ENCODE measurements at regions not wholly inside any gene's neighbourhood (a gene's known extent, or its start where the extent isn't known, plus 50 kb on each side); places are given as distances from the start of the nearest gene placed in this dataset.

GRCh38 chr2:2914252-2914651, 463.4 kb downstream of the EIPR1 start:
- H4K5ac ChIP-seq (ENCODE audit: insufficient read length, low read depth, low read length) = no peak overlapping the region
- no peaks in the 10 kb centered on the region for H3K79me2 ChIP-seq (ENCODE audit: control insufficient read depth in 1 of 2, insufficient read depth in 2 of 2, low read length in 2 of 2)
- H3K18ac ChIP-seq (ENCODE audit: extremely low read depth, low read length) = no peak overlapping the region
- no peak overlapping the region for H3K9ac ChIP-seq (replicated peaks in 1 of 4; ENCODE audit: extremely low read depth in 1 of 4, low read depth in 3 of 4, low read length in 3 of 4)
- TF ChIP-seq PHF8 (conservative IDR thresholded peaks at IDR 0.05; ENCODE audit: low read depth, low read length) (no peak), SIRT6 (IDR thresholded peaks at IDR 0.05; ENCODE audit: low read length) (no peak)
- H2BK15ac ChIP-seq (ENCODE audit: low read length) = no peak overlapping the region
- H2BK5ac ChIP-seq (ENCODE audit: low read depth, low read length) = no peak overlapping the region
- no peak overlapping the region for H3K23ac ChIP-seq (ENCODE audit: insufficient read length)
- H3K4me2 ChIP-seq (ENCODE audit: insufficient read depth in 1 of 2, low read depth in 2 of 2, low read length in 2 of 2) = no peak overlapping the region
- DNase-seq (ENCODE audit: low read depth in 1 of 2, low spot score in 2 of 2) = no peak
- H2AK5ac ChIP-seq (ENCODE audit: low read depth, low read length) = no peak overlapping the region
- no peak overlapping the region for H3K4me3 ChIP-seq (ENCODE audit: extremely low read depth in 1 of 4, insufficient read depth in 2 of 4, low read depth in 3 of 4, low read length in 4 of 4)
- no peak overlapping the region for H3K56ac ChIP-seq (replicated peaks; ENCODE audit: insufficient read length, low read depth, low read length)
- H4K8ac ChIP-seq (ENCODE audit: extremely low read depth, insufficient read depth, low read length) = no peak overlapping the region
- H3K79me1 ChIP-seq (ENCODE audit: low read depth, low read length) = no peaks in the 10 kb centered on the region
- no peaks in the 10 kb centered on the region for H3K27me3 ChIP-seq (replicated peaks in 1 of 4; ENCODE audit: control insufficient read depth in 3 of 4, extremely low read depth in 1 of 4, insufficient read depth in 3 of 4, low read length in 3 of 4)
- H3K23me2 ChIP-seq (ENCODE audit: low read depth, low read length) = no peaks in the 10 kb centered on the region
- 90% methylated on average over 8 of the region's 8 CpGs; no CpG with 5 or more reads in 1 of the 2 experiments for WGBS, 2 experiments (ENCODE audit: extremely low coverage in 1 of 2, insufficient coverage in 1 of 2, insufficient read length in 1 of 2, insufficient replicate concordance in 2 of 2, low coverage in 1 of 2, low lambda C conversion rate in 2 of 2, missing lambda C conversion rate in 1 of 2)
- no peak overlapping the region for H4K91ac ChIP-seq (replicated peaks; ENCODE audit: insufficient read length, low read length)
- H3K9me3 ChIP-seq (ENCODE audit: insufficient read depth in 2 of 2, low read depth in 1 of 2, low read length in 1 of 2) = no peaks in the 10 kb centered on the region
- POLR2A ChIA-PET (ENCODE audit: partially characterized antibody) = no interaction called here
- H4K20me1 ChIP-seq (replicated peaks in 1 of 2; ENCODE audit: control insufficient read depth in 1 of 2, insufficient read depth in 2 of 2, low read length in 2 of 2) = no peaks in the 10 kb centered on the region
- no peak overlapping the region for H3K27ac ChIP-seq (ENCODE audit: low read depth, low read length)
- H2BK20ac ChIP-seq (ENCODE audit: low read length) = no peak overlapping the region
- FAIRE-seq = no peak
- H3K4ac ChIP-seq (replicated peaks; ENCODE audit: insufficient read length, low read depth, low read length) = no peak overlapping the region
- no peak overlapping the region for H2BK12ac ChIP-seq (ENCODE audit: low read depth, low read length)
- no peak overlapping the region for H2AFZ ChIP-seq (ENCODE audit: low read length)
- H3K4me1 ChIP-seq (replicated peaks in 1 of 4; ENCODE audit: control insufficient read depth in 3 of 4, insufficient read depth in 4 of 4, low read length in 3 of 4) = no peaks in the 10 kb centered on the region
- no peak overlapping the region for H3K14ac ChIP-seq (ENCODE audit: insufficient read length)
- CTCF ChIA-PET (ENCODE audit: partially characterized antibody) = interaction anchor here (0.9 to 1.6 kb wide), 3 partner anchors 13 to 265 kb away, joined by 3 to 4 read pairs (median 3); no protein-coding TSS in a partner anchor
- no peaks in the 10 kb centered on the region for H3K36me3 ChIP-seq (ENCODE audit: control insufficient read depth in 2 of 4, insufficient read depth in 4 of 4, low read length in 3 of 4)
- H2BK120ac ChIP-seq (replicated peaks; ENCODE audit: low read depth, low read length) = no peak overlapping the region

Data from H1 (cell line).